Astrocyte of the spinal cord (primary cell): ENCODE measurements at regions not wholly inside any gene's neighbourhood (a gene's known extent, or its start where the extent isn't known, plus 50 kb on each side); places are given as distances from the start of the nearest gene placed in this dataset.

Experiments used
- DNase-seq: peaks from one replicate; pipeline ENCODE4 v3.0.0; 2011; ENCODE audit warnings: low read depth, low spot score
- H3K4me3 ChIP-seq: 2 replicates; pipeline ENCODE4 v1.5.1; 2011; ENCODE audit warnings: low read depth, mild to moderate bottlenecking, low read length, moderate library complexity
- CTCF ChIP-seq: IDR thresholded peaks from 2 replicates; pipeline ENCODE4 v1.5.1; 2012; ENCODE audit warnings: low read depth, mild to moderate bottlenecking, low read length, inconsistent platforms
- in situ Hi-C: cut with HindIII; loops from 2 replicates; pipeline ENCODE4 v1.10.0; 2017; ENCODE audit warnings: low sequenced_read_pairs

- in situ Hi-C loops: no loop called here
- TF ChIP-seq CTCF: no peak
- no peak overlapping the region for H3K4me3 ChIP-seq
- DNase-seq: no peak
Observed at GRCh38 chr20:22387452-22387851, 196.9 kb downstream of the FOXA2 start.

- no peak for DNase-seq
- in situ Hi-C loops: no loop called here
- TF ChIP-seq CTCF: no peak
- no peak overlapping the region for H3K4me3 ChIP-seq
Observed at GRCh38 chr20:22386306-22386623, 198.1 kb downstream of the FOXA2 start.

GRCh38 chr20:22385602-22386305, 198.6 kb downstream of the FOXA2 start:
- no peak for TF ChIP-seq CTCF
- in situ Hi-C loops: no loop called here
- no peak overlapping the region for H3K4me3 ChIP-seq
- no peak for DNase-seq

- no peak for DNase-seq
- no peak overlapping the region for H3K4me3 ChIP-seq
- TF ChIP-seq CTCF: no peak
- in situ Hi-C loops: no loop called here
Observed at GRCh38 chr20:22384978-22385377, 199.4 kb downstream of the FOXA2 start.

- TF ChIP-seq CTCF: no peak
- in situ Hi-C loops: no loop called here
- H3K4me3 ChIP-seq: no peak overlapping the region
- DNase-seq: no peak
Observed at GRCh38 chr20:22383156-22383555, 201.2 kb downstream of the FOXA2 start.

- no peak for DNase-seq
- no peak overlapping the region for H3K4me3 ChIP-seq
- no peak for TF ChIP-seq CTCF
- in situ Hi-C loops: no loop called here
Observed at GRCh38 chr20:22382742-22383141, 201.6 kb downstream of the FOXA2 start.

- H3K4me3 ChIP-seq: no peak overlapping the region
- DNase-seq: no peak
- TF ChIP-seq CTCF: no peak
- in situ Hi-C loops: no loop called here
Observed at GRCh38 chr20:22381812-22382416, 202.5 kb downstream of the FOXA2 start.
